Bronchial epithelial cell (primary cell): ENCODE measurements at regions not wholly inside any gene's neighbourhood (a gene's known extent, or its start where the extent isn't known, plus 50 kb on each side); places are given as distances from the start of the nearest gene placed in this dataset.
A peak's percentile ranks its signal among the peaks of the same experiment; 100 is the strongest.

Experiments used
- DNase-seq: peaks from one replicate; pipeline ENCODE4 v3.0.0-alpha.2; 2010; ENCODE audit warnings: low read depth
- FAIRE-seq: peaks from 2 replicates; lab custom pipeline; 2011; peaks lifted over from hg19 to GRCh38; lab: Jason Lieb, UNC
- H3K27me3 ChIP-seq: 2 replicates; pipeline ENCODE4 v1.5.1; 2011; ENCODE audit warnings: low read length; ENCODE audit not compliant: control insufficient read depth, insufficient read depth
- H3K36me3 ChIP-seq: 2 replicates; pipeline ENCODE4 v1.5.1; 2011; ENCODE audit warnings: low read length; ENCODE audit not compliant: control insufficient read depth, insufficient read depth
- H3K4me3 ChIP-seq: 2 replicates; pipeline ENCODE4 v1.5.1; 2011; ENCODE audit warnings: mild to moderate bottlenecking, low read depth, low read length, control low read depth
- TF ChIP-seq, protein P1 (sequence below): IDR thresholded peaks from 2 replicates; pipeline ENCODE4 v1.5.1; 2011; ENCODE audit warnings: mild to moderate bottlenecking, moderate library complexity, low read length, control low read depth, inconsistent platforms; ENCODE audit not compliant: insufficient read depth, severe bottlenecking

DNA sequence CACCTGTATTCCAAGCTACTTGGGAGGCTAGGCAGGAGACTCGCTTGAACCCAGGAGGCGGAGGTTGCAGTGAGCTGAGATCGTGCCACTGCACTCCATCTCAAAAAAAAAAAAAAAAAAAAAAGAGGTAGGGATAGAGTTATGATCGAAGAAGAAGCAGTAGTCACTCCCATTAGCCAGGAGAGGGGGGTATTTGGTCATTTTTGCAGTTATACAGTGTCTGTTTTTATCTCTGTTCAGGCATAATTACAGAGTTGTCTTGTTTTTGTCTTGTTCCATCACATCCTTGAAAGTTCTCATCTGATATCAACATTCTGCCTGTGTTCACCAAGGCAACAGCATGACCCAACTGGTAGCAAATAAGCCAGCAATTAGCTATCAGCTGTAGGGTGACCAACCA is 98.5 kb upstream of the TMPO start:
- no peak for FAIRE-seq
- DNase-seq, result peak; percentile 30
- TF ChIP-seq, protein P1, sequence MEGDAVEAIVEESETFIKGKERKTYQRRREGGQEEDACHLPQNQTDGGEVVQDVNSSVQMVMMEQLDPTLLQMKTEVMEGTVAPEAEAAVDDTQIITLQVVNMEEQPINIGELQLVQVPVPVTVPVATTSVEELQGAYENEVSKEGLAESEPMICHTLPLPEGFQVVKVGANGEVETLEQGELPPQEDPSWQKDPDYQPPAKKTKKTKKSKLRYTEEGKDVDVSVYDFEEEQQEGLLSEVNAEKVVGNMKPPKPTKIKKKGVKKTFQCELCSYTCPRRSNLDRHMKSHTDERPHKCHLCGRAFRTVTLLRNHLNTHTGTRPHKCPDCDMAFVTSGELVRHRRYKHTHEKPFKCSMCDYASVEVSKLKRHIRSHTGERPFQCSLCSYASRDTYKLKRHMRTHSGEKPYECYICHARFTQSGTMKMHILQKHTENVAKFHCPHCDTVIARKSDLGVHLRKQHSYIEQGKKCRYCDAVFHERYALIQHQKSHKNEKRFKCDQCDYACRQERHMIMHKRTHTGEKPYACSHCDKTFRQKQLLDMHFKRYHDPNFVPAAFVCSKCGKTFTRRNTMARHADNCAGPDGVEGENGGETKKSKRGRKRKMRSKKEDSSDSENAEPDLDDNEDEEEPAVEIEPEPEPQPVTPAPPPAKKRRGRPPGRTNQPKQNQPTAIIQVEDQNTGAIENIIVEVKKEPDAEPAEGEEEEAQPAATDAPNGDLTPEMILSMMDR, result peak; percentile 20
- Histone ChIP-seq H3K36me3 (no peaks in the 10 kb centered on the region), H3K4me3 (no peak overlapping the region), H3K27me3 (no peaks in the 10 kb centered on the region)

DNA sequence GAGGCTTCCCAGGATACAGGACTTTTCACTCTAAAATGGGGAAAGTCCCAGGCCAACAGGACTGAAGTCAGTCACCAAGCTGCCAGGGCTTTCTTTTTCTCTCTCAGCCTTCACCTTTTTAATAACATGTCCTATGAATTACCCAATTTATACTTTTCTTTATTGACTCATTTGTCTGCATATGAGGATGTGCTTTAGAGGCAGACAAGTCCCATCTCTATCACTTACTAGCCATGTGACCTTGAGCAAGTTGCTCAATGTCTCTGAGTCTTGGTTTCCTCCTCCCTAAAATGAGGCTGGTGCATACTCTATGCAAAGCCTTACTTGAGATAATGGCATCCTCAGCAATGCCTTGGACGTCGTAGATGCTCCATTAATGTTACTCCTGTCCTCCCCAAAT is 98.1 kb upstream of the TMPO start:
- Histone ChIP-seq H3K4me3 (no peak overlapping the region), H3K27me3 (no peaks in the 10 kb centered on the region), H3K36me3 (no peaks in the 10 kb centered on the region)
- TF ChIP-seq, protein P1, result no peak
- no peak for DNase-seq
- no peak for FAIRE-seq

DNA sequence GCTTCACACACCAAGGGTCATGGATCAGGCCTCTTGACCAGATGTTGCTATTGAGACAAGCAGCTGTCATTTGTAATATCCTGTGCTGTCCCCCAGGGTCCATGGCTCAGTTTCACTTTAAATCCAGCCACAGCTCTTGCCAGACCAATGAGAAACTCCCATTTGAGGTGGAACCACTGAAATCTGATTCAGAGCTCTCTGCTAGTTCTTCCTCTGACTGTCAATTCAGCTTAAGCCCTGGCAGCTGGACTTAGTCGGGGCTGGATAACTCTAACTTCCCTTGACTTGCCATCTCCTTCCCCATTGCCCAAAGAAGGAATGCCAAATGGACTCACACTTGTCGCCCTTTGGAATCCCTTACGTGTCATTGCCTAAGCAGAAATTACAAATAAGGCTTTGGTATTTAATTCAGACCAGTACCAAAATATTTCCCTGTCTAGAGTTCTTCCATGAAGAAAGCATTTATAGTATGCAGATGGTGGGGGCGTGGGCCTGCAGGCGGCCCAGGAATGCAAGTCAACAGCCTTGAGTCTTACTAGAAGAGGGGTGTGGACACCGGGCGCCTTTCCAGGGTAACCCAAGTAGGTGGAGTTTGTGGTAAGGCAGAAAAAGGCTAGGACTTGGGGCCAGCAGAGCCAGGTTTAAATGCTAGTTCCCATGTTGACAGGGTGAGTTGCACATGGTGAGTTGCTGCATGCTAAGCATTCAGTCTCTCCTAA is 96.9 kb upstream of the TMPO start:
- FAIRE-seq (no peak), DNase-seq (peak; percentile 90)
- TF ChIP-seq, protein P1, result no peak
- Histone ChIP-seq H3K36me3 (no peaks in the 10 kb centered on the region), H3K27me3 (no peaks in the 10 kb centered on the region), H3K4me3 (no peak overlapping the region)

DNA sequence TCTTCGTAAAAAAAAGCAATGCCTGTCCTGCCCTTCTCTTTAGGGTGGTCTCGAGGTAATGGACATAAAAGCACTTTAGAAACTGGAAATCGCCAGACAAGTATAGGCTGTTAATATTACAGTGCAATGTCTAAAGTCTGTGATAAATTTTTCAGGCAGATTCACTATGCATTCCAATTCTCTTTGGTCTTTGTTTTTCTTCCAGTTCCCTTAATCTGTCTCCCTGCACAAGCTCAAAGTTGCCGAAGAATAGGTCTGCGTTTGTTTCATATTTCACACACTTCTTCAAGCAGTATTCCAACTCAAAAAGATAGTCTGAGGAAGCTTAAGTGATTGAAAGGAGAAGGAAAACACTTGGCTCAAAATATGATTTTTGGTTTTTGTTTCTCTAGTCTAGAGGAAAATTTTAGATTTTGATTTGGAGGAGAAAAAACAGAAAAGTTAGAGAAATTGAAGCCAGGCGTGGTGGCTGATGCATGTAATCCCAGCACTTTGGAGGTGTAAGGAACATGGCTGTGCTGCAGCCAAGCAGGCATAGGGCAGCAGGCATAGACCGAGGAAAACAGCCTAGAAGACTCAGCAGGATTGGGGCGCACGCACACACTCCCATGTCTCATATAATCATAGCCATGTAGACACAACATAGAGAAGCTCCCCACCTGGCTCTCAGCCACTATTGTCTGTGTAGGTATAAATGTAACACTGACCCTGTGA is 96.2 kb upstream of the TMPO start:
- DNase-seq, result no peak
- no peaks in the 10 kb centered on the region for H3K27me3 ChIP-seq
- H3K4me3 ChIP-seq, result no peak overlapping the region
- no peaks in the 10 kb centered on the region for H3K36me3 ChIP-seq
- no peak for FAIRE-seq
- TF ChIP-seq, protein P1, result no peak

DNA sequence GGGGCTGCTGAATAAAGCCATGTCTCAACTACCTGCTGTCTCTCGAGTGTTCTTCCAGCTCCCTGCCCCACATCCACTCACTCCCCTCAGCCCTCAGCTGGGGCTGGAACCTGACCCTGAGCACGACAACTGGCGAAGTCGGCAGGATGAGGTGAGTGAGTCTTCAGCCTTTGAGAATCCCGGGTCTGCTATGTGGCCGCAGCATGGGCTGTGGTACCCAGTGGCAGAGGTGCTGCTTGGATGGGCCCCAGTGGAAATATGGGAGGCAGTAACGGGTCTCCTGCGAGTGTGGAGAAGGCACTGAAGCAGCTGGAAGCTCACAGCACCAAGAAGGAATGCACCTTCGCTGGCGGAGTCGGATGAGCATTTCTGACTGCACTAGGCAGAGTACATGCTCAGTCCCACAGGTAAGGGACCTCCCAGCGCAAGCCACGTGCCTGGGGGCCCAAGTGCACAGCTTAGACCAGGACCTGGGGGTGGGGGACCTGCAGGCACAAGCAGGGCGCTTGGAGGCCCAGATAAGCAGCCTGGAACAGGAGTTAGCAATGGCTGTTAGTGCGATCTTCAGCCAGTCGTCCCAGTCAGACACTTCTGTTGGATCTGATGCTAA is 95.5 kb upstream of the TMPO start:
- Histone ChIP-seq H3K4me3 (no peak overlapping the region), H3K36me3 (no peaks in the 10 kb centered on the region), H3K27me3 (no peaks in the 10 kb centered on the region)
- no peak for DNase-seq
- no peak for FAIRE-seq
- TF ChIP-seq, protein P1, result no peak
